SK-N-SH (cell line): ENCODE measurements at regions not wholly inside any gene's neighbourhood (a gene's known extent, or its start where the extent isn't known, plus 50 kb on each side); places are given as distances from the start of the nearest gene placed in this dataset.

Experiments
- CTCF ChIA-PET: fragments of 300-600, 350-600 bp; formaldehyde crosslinking; extraction: SDS; loops from one replicate; lab custom pipeline; 2021; lab: Yijun Ruan, JAX
- POLR2A ChIA-PET: fragments of 350-600 bp; sonication (Branson Sonifier 250); formaldehyde crosslinking; extraction: SDS; loops from one replicate; lab custom pipeline; 2020; ENCODE audit warnings: antibody characterized with exemption, inconsistent platforms; lab: Yijun Ruan, JAX
- DNase-seq: peaks from one replicate; pipeline ENCODE4 v3.0.0; 2012
- H2AFZ ChIP-seq: fragments of 200-600 bp; sonication (generic); 2 replicates; pipeline ENCODE4 v1.8.1; 2016; ENCODE audit warnings: antibody characterized with exemption, mild to moderate bottlenecking, low read depth
- H3F3A ChIP-seq: fragments of 200-600 bp; sonication (generic); replicated peaks from 2 replicates; pipeline ENCODE3; 2016; ENCODE audit warnings: antibody characterized with exemption, mild to moderate bottlenecking; ENCODE audit not compliant: insufficient read depth
- H3K27ac ChIP-seq, 2 experiments: fragments of 200-500 bp in 1 of 2; fragments of 200-600 bp in 1 of 2; sonication (Bioruptor generic) in 1 of 2; sonication (generic), shearing (Covaris generic) in 1 of 2; 2 replicates each; pipeline versions ENCODE4 v1.5.1 to v1.6.1; 2014 to 2016; ENCODE audit warnings: low read depth in 2 of 2, inconsistent platforms in 1 of 2, low read length in 1 of 2, mild to moderate bottlenecking in 1 of 2, mixed read lengths in 1 of 2
- H3K27me3 ChIP-seq: fragments of 200-600 bp; sonication (generic), shearing (Covaris generic); 2 replicates; pipeline ENCODE4 v1.6.1; 2016; ENCODE audit warnings: mixed run types; ENCODE audit not compliant: insufficient read depth
- H3K36me3 ChIP-seq, 2 experiments: fragments of 200-500 bp in 1 of 2; fragments of 200-600 bp in 1 of 2; sonication (Bioruptor generic) in 1 of 2; sonication (generic) in 1 of 2; replicated peaks in 1 of 2; 2 replicates each; pipeline versions ENCODE3 to v1.5.1; 2014 to 2016; ENCODE audit warnings: low read length in 1 of 2, mild to moderate bottlenecking in 1 of 2; ENCODE audit not compliant: insufficient read depth in 2 of 2, control insufficient read depth in 1 of 2
- H3K4me1 ChIP-seq, 2 experiments: fragments of 200-500 bp in 1 of 2; fragments of 200-600 bp in 1 of 2; sonication (Bioruptor generic) in 1 of 2; sonication (generic), shearing (Covaris generic) in 1 of 2; 2 replicates each; pipeline versions ENCODE4 v1.5.1 to v1.6.1; 2014 to 2016; ENCODE audit warnings: low read depth in 1 of 2, low read length in 1 of 2, mixed run types in 1 of 2; ENCODE audit not compliant: insufficient read depth in 2 of 2, control insufficient read depth in 1 of 2
- H3K4me2 ChIP-seq: fragments of 200-600 bp; sonication (generic), shearing (Covaris generic); 2 replicates; pipeline ENCODE4 v1.6.1; 2017; ENCODE audit warnings: mixed run types
- H3K4me3 ChIP-seq, 2 experiments: fragments of 200-500 bp in 1 of 2; fragments of 200-600 bp in 1 of 2; sonication (Bioruptor generic) in 1 of 2; sonication (generic), shearing (Covaris generic) in 1 of 2; 2 replicates each; pipeline versions ENCODE4 v1.5.1 to v1.8.1; 2014 to 2016; ENCODE audit warnings: low read depth in 2 of 2, inconsistent platforms in 1 of 2, low read length in 1 of 2, mild to moderate bottlenecking in 1 of 2, mixed read lengths in 1 of 2, moderate library complexity in 1 of 2
- H3K79me2 ChIP-seq: fragments of 200-600 bp; sonication (generic); 2 replicates; pipeline ENCODE4 v1.8.1; 2017; ENCODE audit warnings: mild to moderate bottlenecking; ENCODE audit not compliant: insufficient read depth
- H3K9ac ChIP-seq: fragments of 200-600 bp; sonication (generic); 2 replicates; pipeline ENCODE4 v1.6.1; 2017; ENCODE audit warnings: mixed run types
- H3K9me2 ChIP-seq: fragments of 200-600 bp; sonication (generic); 2 replicates; pipeline ENCODE4 v1.6.1; 2017; ENCODE audit warnings: mixed run types
- H3K9me3 ChIP-seq: fragments of 200-600 bp; sonication (generic); 2 replicates; pipeline ENCODE4 v1.6.1; 2017; ENCODE audit warnings: mixed run types, mild to moderate bottlenecking, moderate library complexity
- H4K20me1 ChIP-seq: fragments of 200-600 bp; sonication (generic); 2 replicates; pipeline ENCODE4 v1.6.1; 2017; ENCODE audit warnings: mild to moderate bottlenecking, mixed run types; ENCODE audit not compliant: insufficient read depth
- CHD2 ChIP-seq: fragments of 150-350 bp; IDR thresholded peaks from 2 replicates; pipeline ENCODE4 v1.6.1; 2018; ENCODE audit warnings: low read length; ENCODE audit not compliant: partially characterized antibody
- EZH2phosphoT487 ChIP-seq: fragments of 200-600 bp; sonication (generic); IDR thresholded peaks from 2 replicates; pipeline ENCODE4 v1.6.1; 2017; ENCODE audit warnings: low read depth, mixed run types, mild to moderate bottlenecking, antibody characterized with exemption, moderate library complexity, borderline replicate concordance
- FOXJ3 ChIP-seq: sonication (generic); formaldehyde crosslinking; IDR thresholded peaks from 2 replicates; pipeline ENCODE4 v1.5.1; 2020; ENCODE audit warnings: mild to moderate bottlenecking, missing genetic modification reagents
- FOXM1 ChIP-seq: IDR thresholded peaks from 2 replicates; pipeline ENCODE4 v1.4.0; 2012; ENCODE audit warnings: low read depth, mild to moderate bottlenecking
- GABPA ChIP-seq: IDR thresholded peaks from 2 replicates; pipeline ENCODE4 v1.4.0; 2012; ENCODE audit warnings: low read depth, mild to moderate bottlenecking
- MXI1 ChIP-seq: IDR thresholded peaks from 2 replicates; pipeline ENCODE4 v1.6.1; 2012; ENCODE audit warnings: mild to moderate bottlenecking, low read depth, low read length, improper control_type of control experiment
- NRF1 ChIP-seq: IDR thresholded peaks from 2 replicates; pipeline ENCODE4 v1.6.1; 2012; ENCODE audit warnings: low read depth, mild to moderate bottlenecking, low read length
- POLR2AphosphoS5 ChIP-seq: IDR thresholded peaks from 2 replicates; pipeline ENCODE4 v1.6.1; 2012; ENCODE audit warnings: low read depth, low read length
- RCOR1 ChIP-seq: fragments of 150-350 bp; IDR thresholded peaks from 2 replicates; pipeline ENCODE4 v1.6.1; 2017; ENCODE audit warnings: antibody characterized with exemption, low read length
- RFX5 ChIP-seq: IDR thresholded peaks from 2 replicates; pipeline ENCODE4 v1.6.1; 2012; ENCODE audit warnings: mild to moderate bottlenecking, improper control_type of control experiment, low read length
- YY1 ChIP-seq: IDR thresholded peaks from 2 replicates; pipeline ENCODE4 v1.4.0; 2012; ENCODE audit warnings: low read depth, mild to moderate bottlenecking
- WGBS: methylation state at CpG from one replicate; pipeline ENCODE4 v1.1.6; 2017; ENCODE audit warnings: low lambda C conversion rate; 5-methylcytosine and 5-hydroxymethylcytosine counted together
- TF ChIP-seq, protein P1 (sequence below): IDR thresholded peaks from 2 replicates; pipeline ENCODE4 v1.4.0; 2012; ENCODE audit warnings: low read depth
- TF ChIP-seq, protein P2 (sequence below): fragments of 150-350 bp; IDR thresholded peaks from 2 replicates; pipeline ENCODE4 v1.6.1; 2016; ENCODE audit warnings: mild to moderate bottlenecking, low read depth, low read length
- TF ChIP-seq, protein P3 (sequence below): IDR thresholded peaks from 2 replicates; pipeline ENCODE4 v1.6.1; 2012; ENCODE audit warnings: mild to moderate bottlenecking, low read depth, low read length, moderate library complexity
- TF ChIP-seq, protein P4 (sequence below): fragments of 150-350 bp; IDR thresholded peaks from 2 replicates; pipeline ENCODE4 v1.6.1; 2017; ENCODE audit warnings: antibody characterized with exemption, low read length, low read depth, borderline replicate concordance

DNA sequence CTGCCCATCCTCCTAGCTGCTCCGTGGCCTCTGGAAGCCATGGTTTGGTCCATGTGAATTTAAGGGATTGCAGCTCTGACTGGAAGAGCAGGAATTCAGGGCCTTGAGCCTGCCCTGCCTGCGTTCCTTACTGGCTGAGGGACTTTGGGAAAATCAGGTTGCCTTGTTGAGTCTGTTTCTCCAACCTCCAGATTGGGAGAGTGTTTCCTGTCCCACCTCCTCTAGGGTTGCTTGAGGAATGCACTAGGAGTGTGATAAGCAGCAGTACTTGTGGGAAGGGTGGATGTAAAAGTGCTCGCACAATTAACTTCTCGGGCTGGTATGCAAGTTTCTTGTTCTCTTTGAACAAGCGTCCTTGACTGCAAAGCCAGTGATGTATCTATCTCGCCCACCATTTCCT, 84.4 kb upstream of the YWHAQ start (continued):
- TF ChIP-seq, protein P1, sequence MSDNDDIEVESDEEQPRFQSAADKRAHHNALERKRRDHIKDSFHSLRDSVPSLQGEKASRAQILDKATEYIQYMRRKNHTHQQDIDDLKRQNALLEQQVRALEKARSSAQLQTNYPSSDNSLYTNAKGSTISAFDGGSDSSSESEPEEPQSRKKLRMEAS, result no peak
- no peak for TF ChIP-seq POLR2AphosphoS5
- no peak for TF ChIP-seq FOXJ3 (CRISPR knock-in tag)
- no peak for TF ChIP-seq RFX5

DNA sequence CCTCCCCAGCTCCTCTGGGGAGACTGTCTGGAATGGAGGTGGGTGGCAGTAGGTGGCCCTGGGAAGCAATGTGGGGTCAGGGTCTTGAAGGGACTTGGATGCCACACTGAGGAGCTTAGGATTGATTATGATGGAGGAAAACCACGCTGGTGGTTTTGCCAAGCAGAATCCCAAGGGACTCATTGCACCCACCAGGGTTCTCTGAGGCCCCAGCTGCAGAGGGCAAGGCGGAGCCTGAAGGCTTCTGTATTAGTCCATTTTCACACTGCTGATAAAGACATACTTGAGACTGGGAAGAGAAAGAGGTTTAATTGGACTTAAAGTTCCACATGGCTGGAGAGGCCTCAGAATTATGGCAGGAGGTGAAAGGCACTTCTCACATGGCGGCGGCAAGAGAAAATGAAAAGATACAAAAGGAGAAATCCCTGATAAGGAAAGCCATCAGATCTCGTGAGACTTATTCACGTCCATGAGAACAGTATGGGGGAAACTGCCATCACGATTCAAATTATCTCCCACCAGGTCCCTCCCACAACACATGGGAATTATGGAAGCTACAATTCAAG, 87.2 kb upstream of the YWHAQ start:
- no peaks in the 10 kb centered on the region for H3K79me2 ChIP-seq
- DNase-seq, result no peak
- H3K4me3 ChIP-seq, result no peak overlapping the region
- no peaks in the 10 kb centered on the region for H3F3A ChIP-seq
- ChIA-PET POLR2A (no interaction called here), CTCF (interaction anchor here (0.8 to 2.1 kb wide), 2 partner anchors 53 to 96 kb away, joined by 3 to 5 read pairs; no protein-coding TSS in a partner anchor)
- H3K36me3 ChIP-seq, result no peaks in the 10 kb centered on the region
- H3K9me3 ChIP-seq, result no peaks in the 10 kb centered on the region
- H3K9me2 ChIP-seq, result no peaks in the 10 kb centered on the region
- 80% methylated on average over 7 of the region's 7 CpGs for WGBS
- H3K27ac ChIP-seq, result no peak overlapping the region
- H3K4me1 ChIP-seq, result peaks cover 0 to 2% of the 10 kb centered on the region in 2 experiments; a peak in 1 of 4 replicates
- H3K27me3 ChIP-seq, result no peaks in the 10 kb centered on the region
- no peak overlapping the region for H2AFZ ChIP-seq
- no peaks in the 10 kb centered on the region for H4K20me1 ChIP-seq
- no peak for TF ChIP-seq POLR2AphosphoS5
- TF ChIP-seq RFX5, result no peak
- TF ChIP-seq GABPA, result no peak
- TF ChIP-seq YY1, result no peak
- no peak for TF ChIP-seq EZH2phosphoT487
- no peak for TF ChIP-seq CHD2
- no peak for TF ChIP-seq FOXM1
- TF ChIP-seq RCOR1, result no peak
- TF ChIP-seq, protein P2, sequence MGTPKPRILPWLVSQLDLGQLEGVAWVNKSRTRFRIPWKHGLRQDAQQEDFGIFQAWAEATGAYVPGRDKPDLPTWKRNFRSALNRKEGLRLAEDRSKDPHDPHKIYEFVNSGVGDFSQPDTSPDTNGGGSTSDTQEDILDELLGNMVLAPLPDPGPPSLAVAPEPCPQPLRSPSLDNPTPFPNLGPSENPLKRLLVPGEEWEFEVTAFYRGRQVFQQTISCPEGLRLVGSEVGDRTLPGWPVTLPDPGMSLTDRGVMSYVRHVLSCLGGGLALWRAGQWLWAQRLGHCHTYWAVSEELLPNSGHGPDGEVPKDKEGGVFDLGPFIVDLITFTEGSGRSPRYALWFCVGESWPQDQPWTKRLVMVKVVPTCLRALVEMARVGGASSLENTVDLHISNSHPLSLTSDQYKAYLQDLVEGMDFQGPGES, result no peak
- TF ChIP-seq, protein P3, sequence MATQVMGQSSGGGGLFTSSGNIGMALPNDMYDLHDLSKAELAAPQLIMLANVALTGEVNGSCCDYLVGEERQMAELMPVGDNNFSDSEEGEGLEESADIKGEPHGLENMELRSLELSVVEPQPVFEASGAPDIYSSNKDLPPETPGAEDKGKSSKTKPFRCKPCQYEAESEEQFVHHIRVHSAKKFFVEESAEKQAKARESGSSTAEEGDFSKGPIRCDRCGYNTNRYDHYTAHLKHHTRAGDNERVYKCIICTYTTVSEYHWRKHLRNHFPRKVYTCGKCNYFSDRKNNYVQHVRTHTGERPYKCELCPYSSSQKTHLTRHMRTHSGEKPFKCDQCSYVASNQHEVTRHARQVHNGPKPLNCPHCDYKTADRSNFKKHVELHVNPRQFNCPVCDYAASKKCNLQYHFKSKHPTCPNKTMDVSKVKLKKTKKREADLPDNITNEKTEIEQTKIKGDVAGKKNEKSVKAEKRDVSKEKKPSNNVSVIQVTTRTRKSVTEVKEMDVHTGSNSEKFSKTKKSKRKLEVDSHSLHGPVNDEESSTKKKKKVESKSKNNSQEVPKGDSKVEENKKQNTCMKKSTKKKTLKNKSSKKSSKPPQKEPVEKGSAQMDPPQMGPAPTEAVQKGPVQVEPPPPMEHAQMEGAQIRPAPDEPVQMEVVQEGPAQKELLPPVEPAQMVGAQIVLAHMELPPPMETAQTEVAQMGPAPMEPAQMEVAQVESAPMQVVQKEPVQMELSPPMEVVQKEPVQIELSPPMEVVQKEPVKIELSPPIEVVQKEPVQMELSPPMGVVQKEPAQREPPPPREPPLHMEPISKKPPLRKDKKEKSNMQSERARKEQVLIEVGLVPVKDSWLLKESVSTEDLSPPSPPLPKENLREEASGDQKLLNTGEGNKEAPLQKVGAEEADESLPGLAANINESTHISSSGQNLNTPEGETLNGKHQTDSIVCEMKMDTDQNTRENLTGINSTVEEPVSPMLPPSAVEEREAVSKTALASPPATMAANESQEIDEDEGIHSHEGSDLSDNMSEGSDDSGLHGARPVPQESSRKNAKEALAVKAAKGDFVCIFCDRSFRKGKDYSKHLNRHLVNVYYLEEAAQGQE, result no peak
- TF ChIP-seq MXI1, result no peak
- no peak for TF ChIP-seq NRF1
- TF ChIP-seq, protein P4, sequence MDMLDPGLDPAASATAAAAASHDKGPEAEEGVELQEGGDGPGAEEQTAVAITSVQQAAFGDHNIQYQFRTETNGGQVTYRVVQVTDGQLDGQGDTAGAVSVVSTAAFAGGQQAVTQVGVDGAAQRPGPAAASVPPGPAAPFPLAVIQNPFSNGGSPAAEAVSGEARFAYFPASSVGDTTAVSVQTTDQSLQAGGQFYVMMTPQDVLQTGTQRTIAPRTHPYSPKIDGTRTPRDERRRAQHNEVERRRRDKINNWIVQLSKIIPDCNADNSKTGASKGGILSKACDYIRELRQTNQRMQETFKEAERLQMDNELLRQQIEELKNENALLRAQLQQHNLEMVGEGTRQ, result no peak
- TF ChIP-seq, protein P1, result no peak
- H3K4me2 ChIP-seq, result no peak overlapping the region
- no peak overlapping the region for H3K9ac ChIP-seq
